Suprapubic skin (tissue), 4 donors: ENCODE measurements at regions not wholly inside any gene's neighbourhood (a gene's known extent, or its start where the extent isn't known, plus 50 kb on each side); places are given as distances from the start of the nearest gene placed in this dataset.

ENCODE experiments used
- DNase-seq, 2 donors: peaks; one replicate each; pipeline ENCODE4 v3.0.0-alpha.2; 2019; ENCODE audit warnings: low spot score in 2 of 2
- H3K27ac ChIP-seq: fragments of 200-600 bp; sonication (generic); one replicate; pipeline ENCODE4 v1.5.1; 2019
- H3K27me3 ChIP-seq: fragments of 200-600 bp; sonication (generic); one replicate; pipeline ENCODE4 v1.5.1; 2019
- H3K36me3 ChIP-seq: fragments of 200-600 bp; sonication (generic); one replicate; pipeline ENCODE4 v1.5.1; 2019
- H3K4me1 ChIP-seq: fragments of 200-600 bp; sonication (generic); one replicate; pipeline ENCODE4 v1.5.1; 2019
- H3K4me3 ChIP-seq: fragments of 200-600 bp; sonication (generic); one replicate; pipeline ENCODE4 v1.5.1; 2019; ENCODE audit warnings: mild to moderate bottlenecking
- H3K9me3 ChIP-seq: fragments of 200-600 bp; sonication (generic); one replicate; pipeline ENCODE4 v1.5.1; 2019
- CTCF ChIP-seq, 2 donors: fragments of 200-600 bp in 1 of 2; fragments of 450-650 bp in 1 of 2; sonication (generic) in 1 of 2; IDR thresholded peaks; one replicate each; pipeline ENCODE4 v1.5.1; 2016 to 2019; ENCODE audit warnings: antibody characterized with exemption in 2 of 2, mild to moderate bottlenecking in 1 of 2, moderate library complexity in 1 of 2
- EP300 ChIP-seq: sonication (generic); formaldehyde crosslinking; IDR thresholded peaks from one replicate; pipeline ENCODE4 v1.6.1; 2017; ENCODE audit warnings: antibody characterized with exemption
- POLR2A ChIP-seq, 2 donors: fragments of 450-650 bp; IDR thresholded peaks; one replicate each; pipeline ENCODE4 v1.6.1; 2017; ENCODE audit warnings: antibody characterized with exemption in 2 of 2, mild to moderate bottlenecking in 2 of 2, moderate library complexity in 2 of 2
- POLR2AphosphoS5 ChIP-seq, 3 donors: sonication (generic); formaldehyde crosslinking; IDR thresholded peaks; one replicate each; pipeline ENCODE4 v1.6.1; 2017; ENCODE audit warnings: antibody characterized with exemption in 3 of 3
- WGBS: methylation state at CpG from one replicate; pipeline ENCODE4 v1.1.5; 2018; 5-methylcytosine and 5-hydroxymethylcytosine counted together

- Histone ChIP-seq H3K4me1 (no peaks in the 10 kb centered on the region), H3K27me3 (no peaks in the 10 kb centered on the region), H3K36me3 (no peaks in the 10 kb centered on the region), H3K27ac (no peak overlapping the region), H3K9me3 (no peaks in the 10 kb centered on the region), H3K4me3 (no peak overlapping the region)
- no peak for TF ChIP-seq POLR2AphosphoS5 (IDR thresholded peaks at IDR 0.05)
- no peak for TF ChIP-seq EP300
- TF ChIP-seq CTCF (IDR thresholded peaks at IDR 0.05), result no peak
- no peak for TF ChIP-seq POLR2A (IDR thresholded peaks at IDR 0.05)
- DNase-seq, result no peak
- 83% methylated on average over 2 of the region's 2 CpGs for whole genome bisulfite sequencing
These were observed 192.3 kb upstream of the GRID2 start for GRCh38 chr4:92111493-92111892.

- WGBS, result 82% methylated on average over 2 of the region's 2 CpGs
- H3K27me3 ChIP-seq, result no peaks in the 10 kb centered on the region
These were observed 191.0 kb upstream of the GRID2 start for GRCh38 chr4:92112805-92113204.

GRCh38 chr4:92120810-92121498 lies 182.8 kb upstream of the GRID2 start:
- no peak overlapping the region for H3K4me3 ChIP-seq
- H3K36me3 ChIP-seq, result no peaks in the 10 kb centered on the region
- DNase-seq, result no peak
- H3K27ac ChIP-seq, result no peak overlapping the region
- H3K27me3 ChIP-seq, result no peaks in the 10 kb centered on the region
- no peaks in the 10 kb centered on the region for H3K9me3 ChIP-seq
- WGBS, result 44% methylated on average over 6 of the region's 6 CpGs
- H3K4me1 ChIP-seq, result no peaks in the 10 kb centered on the region
- TF ChIP-seq EP300, result no peak
- no peak for TF ChIP-seq POLR2AphosphoS5 (IDR thresholded peaks at IDR 0.05)
- TF ChIP-seq CTCF (IDR thresholded peaks at IDR 0.05), result no peak
- no peak for TF ChIP-seq POLR2A (IDR thresholded peaks at IDR 0.05)

More at GRCh38 chr4:92112805-92113204, 191.0 kb upstream of the GRID2 start:
- Histone ChIP-seq H3K27ac (no peak overlapping the region), H3K9me3 (no peaks in the 10 kb centered on the region), H3K36me3 (no peaks in the 10 kb centered on the region), H3K4me1 (no peaks in the 10 kb centered on the region), H3K4me3 (no peak overlapping the region)
- no peak for DNase-seq
- TF ChIP-seq POLR2A (IDR thresholded peaks at IDR 0.05) (no peak), CTCF (IDR thresholded peaks at IDR 0.05) (no peak), POLR2AphosphoS5 (IDR thresholded peaks at IDR 0.05) (no peak), EP300 (no peak)

- no peaks in the 10 kb centered on the region for H3K27me3 ChIP-seq
- H3K4me3 ChIP-seq, result no peak overlapping the region
- H3K27ac ChIP-seq, result no peak overlapping the region
- H3K9me3 ChIP-seq, result no peaks in the 10 kb centered on the region
- H3K4me1 ChIP-seq, result no peaks in the 10 kb centered on the region
- H3K36me3 ChIP-seq, result no peaks in the 10 kb centered on the region
- no peak for DNase-seq
- TF ChIP-seq POLR2AphosphoS5 (IDR thresholded peaks at IDR 0.05) (no peak), CTCF (IDR thresholded peaks at IDR 0.05) (no peak), EP300 (no peak)
- 76% methylated on average over 3 of the region's 3 CpGs for WGBS
These were observed 180.9 kb upstream of the GRID2 start for GRCh38 chr4:92122911-92123310.

GRCh38 chr4:92128676-92129075 lies 175.1 kb upstream of the GRID2 start:
- Histone ChIP-seq H3K36me3 (no peaks in the 10 kb centered on the region), H3K27ac (no peak overlapping the region), H3K4me3 (no peak overlapping the region), H3K27me3 (no peaks in the 10 kb centered on the region), H3K9me3 (peaks cover 9% of the 10 kb centered on the region), H3K4me1 (no peaks in the 10 kb centered on the region)
- DNase-seq, result no peak
- TF ChIP-seq CTCF (IDR thresholded peaks at IDR 0.05) (no peak), POLR2AphosphoS5 (IDR thresholded peaks at IDR 0.05) (no peak), POLR2A (IDR thresholded peaks at IDR 0.05) (no peak), EP300 (no peak)
- WGBS, result 96% methylated on average over 1 of the region's 1 CpG
